OCI-LY7 (cell line): ENCODE measurements at regions not wholly inside any gene's neighbourhood (a gene's known extent, or its start where the extent isn't known, plus 50 kb on each side); places are given as distances from the start of the nearest gene placed in this dataset.
"Not testable (repeated sequence)": the region's sequence is repeated elsewhere in the genome, so short reads cannot be mapped to it uniquely, and the experiment has no call there.

Source experiments
- BruUV-seq: library from RNA; stranded (reverse); fragments of 400-500 nt; replicated peaks from 2 replicates; lab custom pipeline; 2021; lab: Mats Ljungman, UMichigan
- CTCF ChIA-PET: fragments of 300-600 bp; sonication (Branson Sonifier 250); formaldehyde crosslinking; loops from one replicate; lab custom pipeline; 2022; ENCODE audit warnings: antibody characterized with exemption; ENCODE audit not compliant: unreplicated experiment; lab: Charles Lee
- POLR2A ChIA-PET: fragments of 300-600 bp; sonication (Branson Sonifier 250); formaldehyde crosslinking; loops from one replicate; lab custom pipeline; 2022; ENCODE audit warnings: antibody characterized with exemption; lab: Charles Lee
- DNase-seq: peaks from one replicate; pipeline ENCODE4 v3.0.0-alpha.2; 2015; ENCODE audit warnings: low spot score
- H2AFZ ChIP-seq: fragments of 200-600 bp; sonication (generic), shearing (Covaris generic); 2 replicates; pipeline ENCODE4 v1.6.1; 2014; ENCODE audit warnings: mild to moderate bottlenecking, antibody characterized with exemption, low read length, moderate library complexity
- H3K27ac ChIP-seq: fragments of 200-600 bp; sonication (generic); 2 replicates; pipeline ENCODE4 v1.5.1; 2014; ENCODE audit warnings: mixed run types, low read depth, mild to moderate bottlenecking, moderate library complexity, low read length, inconsistent platforms; ENCODE audit not compliant: poor library complexity, severe bottlenecking
- H3K36me3 ChIP-seq: fragments of 200-600 bp; sonication (generic); 2 replicates; pipeline ENCODE4 v1.6.1; 2014; ENCODE audit warnings: mild to moderate bottlenecking, antibody characterized with exemption, low read length, moderate library complexity, mixed read lengths; ENCODE audit not compliant: insufficient read depth
- H3K4me1 ChIP-seq: fragments of 200-600 bp; sonication (generic); 2 replicates; pipeline ENCODE4 v1.5.1; 2014; ENCODE audit warnings: mild to moderate bottlenecking, low read length; ENCODE audit not compliant: insufficient read depth, poor library complexity, severe bottlenecking
- H3K4me2 ChIP-seq: fragments of 200-600 bp; sonication (generic); 2 replicates; pipeline ENCODE4 v1.6.1; 2014; ENCODE audit warnings: mild to moderate bottlenecking, low read length
- H3K4me3 ChIP-seq: fragments of 200-600 bp; sonication (generic); 2 replicates; pipeline ENCODE4 v1.5.1; 2014; ENCODE audit warnings: mild to moderate bottlenecking, low read depth, low read length; ENCODE audit not compliant: poor library complexity, severe bottlenecking
- H3K79me2 ChIP-seq: fragments of 200-600 bp; sonication (generic); 2 replicates; pipeline ENCODE4 v1.6.1; 2016; ENCODE audit warnings: low read depth, mild to moderate bottlenecking, low read length, moderate library complexity, mixed read lengths; ENCODE audit not compliant: insufficient read depth
- H3K9me2 ChIP-seq: fragments of 200-600 bp; sonication (generic); 2 replicates; pipeline ENCODE4 v1.6.1; 2016; ENCODE audit warnings: mild to moderate bottlenecking, low read length, mixed read lengths; ENCODE audit not compliant: insufficient read depth
- H3K9me3 ChIP-seq: fragments of 200-600 bp; sonication (generic); 2 replicates; pipeline ENCODE4 v1.6.1; 2014; ENCODE audit warnings: mild to moderate bottlenecking, mixed run types, low read length, mixed read lengths
- H4K20me1 ChIP-seq: fragments of 200-600 bp; sonication (generic); 2 replicates; pipeline ENCODE4 v1.6.1; 2014; ENCODE audit warnings: mild to moderate bottlenecking, antibody characterized with exemption, low read length, moderate library complexity, mixed read lengths; ENCODE audit not compliant: insufficient read depth
- CTCF ChIP-seq: fragments of 200-600 bp; sonication (generic); conservative IDR thresholded peaks from 2 replicates; pipeline ENCODE4 v1.5.1; 2014; ENCODE audit warnings: mild to moderate bottlenecking, antibody characterized with exemption, low read length, moderate library complexity, mixed read lengths
- EZH2phosphoT487 ChIP-seq: fragments of 200-600 bp; sonication (generic); IDR thresholded peaks from 2 replicates; pipeline ENCODE4 v1.6.1; 2018; ENCODE audit warnings: low read depth, borderline replicate concordance, mild to moderate bottlenecking, mixed run types, antibody characterized with exemption, low read length, moderate library complexity, mixed read lengths
- intact Hi-C: fragments of 100-400 bp; cut with micrococcal nuclease; formaldehyde crosslinking; loops from one replicate; pipeline ENCODE4 v1.10.0; 2022; ENCODE audit not compliant: unreplicated experiment

GRCh38 chr3:150124142-150124541 lies 153.4 kb upstream of the PFN2 start:
- ChIA-PET POLR2A (no interaction called here), CTCF (interaction anchor here (0.6 kb wide), 1 partner anchor 8 kb away, joined by 3 read pairs; no protein-coding TSS in a partner anchor)
- Histone ChIP-seq H2AFZ (no peak overlapping the region), H3K27ac (no peak overlapping the region), H3K36me3 (no peaks in the 10 kb centered on the region), H3K9me2 (no peaks in the 10 kb centered on the region), H3K79me2 (no peaks in the 10 kb centered on the region), H3K4me1 (no peaks in the 10 kb centered on the region), H4K20me1 (no peaks in the 10 kb centered on the region), H3K4me2 (no peak overlapping the region), H3K4me3 (no peak overlapping the region), H3K9me3 (no peaks in the 10 kb centered on the region)
- intact Hi-C loops, result no loop called here
- BruUV-seq, result no TSS peak
- no peak for DNase-seq
- no peak for TF ChIP-seq CTCF
- TF ChIP-seq EZH2phosphoT487, result no peak

- POLR2A ChIA-PET, H3K27ac ChIP-seq, H3K4me1 ChIP-seq, H3K9me3 ChIP-seq, BruUV-seq, H4K20me1 ChIP-seq, H3K4me2 ChIP-seq, CTCF ChIA-PET, intact Hi-C loops, H3K36me3 ChIP-seq, H3K79me2 ChIP-seq, H3K4me3 ChIP-seq, H3K9me2 ChIP-seq, H2AFZ ChIP-seq, DNase-seq: not testable (repeated sequence)
Measured at GRCh38 chr3:150123249-150123648, 152.6 kb upstream of the PFN2 start.

GRCh38 chr3:150118219-150118618 lies 147.5 kb upstream of the PFN2 start:
- no peaks in the 10 kb centered on the region for H3K79me2 ChIP-seq
- H3K4me1 ChIP-seq, result no peaks in the 10 kb centered on the region
- intact Hi-C loops, result no loop called here
- H3K4me3 ChIP-seq, result no peak overlapping the region
- no peak overlapping the region for H3K4me2 ChIP-seq
- CTCF ChIA-PET, result no interaction called here
- no peak for TF ChIP-seq CTCF
- no peak for TF ChIP-seq EZH2phosphoT487
- H2AFZ ChIP-seq, result no peak overlapping the region
- no peaks in the 10 kb centered on the region for H3K9me2 ChIP-seq
- no peaks in the 10 kb centered on the region for H3K9me3 ChIP-seq
- H3K36me3 ChIP-seq, result no peaks in the 10 kb centered on the region
- no peaks in the 10 kb centered on the region for H4K20me1 ChIP-seq
- no peak for DNase-seq
- H3K27ac ChIP-seq, result no peak overlapping the region
- no TSS peak for BruUV-seq
- POLR2A ChIA-PET, result no interaction called here
